ENCODE measurements at regions not wholly inside any gene's neighbourhood (a gene's known extent, or its start where the extent isn't known, plus 50 kb on each side); places are given as distances from the start of the nearest gene placed in this dataset.

- Histone ChIP-seq H4K5ac (ENCODE audit: insufficient read length, low read depth, low read length) (no peak overlapping the region), H3K18ac (ENCODE audit: insufficient read length, low read depth, low read length) (no peak overlapping the region), H2BK5ac (ENCODE audit: insufficient read length, low read length) (no peak overlapping the region), H4K91ac (ENCODE audit: insufficient read length, low read depth, low read length) (no peak overlapping the region), H3K4ac (ENCODE audit: low read depth, low read length) (no peak overlapping the region), H2BK12ac (ENCODE audit: insufficient read length, low read depth, low read length) (no peak overlapping the region), H3K4me1 (ENCODE audit: insufficient read depth, low read length) (no peaks in the 10 kb centered on the region), H3K23me2 (ENCODE audit: insufficient read length, low read depth, low read length, poor library complexity, severe bottlenecking) (no peaks in the 10 kb centered on the region), H3K56ac (ENCODE audit: insufficient read length, low read depth, low read length) (no peak overlapping the region), H2AFZ (ENCODE audit: low read length) (no peak overlapping the region), H2BK120ac (ENCODE audit: low read depth, low read length, poor library complexity, severe bottlenecking) (no peak overlapping the region), H3K27me3 (ENCODE audit: insufficient read depth, low read length) (no peaks in the 10 kb centered on the region), H3K9me3 (ENCODE audit: control insufficient read depth, low read depth, low read length) (peaks cover 71% of the 10 kb centered on the region), H4K8ac (replicated peaks; ENCODE audit: insufficient read length, low read depth, low read length) (no peak overlapping the region), H3K23ac (ENCODE audit: insufficient read length, low read depth, low read length) (no peak overlapping the region), H2BK20ac (ENCODE audit: low read depth, low read length, poor library complexity, severe bottlenecking) (no peak overlapping the region), H3K9ac (ENCODE audit: extremely low read depth, insufficient read length, low read length) (no peak overlapping the region), H3K14ac (ENCODE audit: insufficient read depth, low read length) (no peak overlapping the region), H3T11ph (ENCODE audit: low read length) (no peak overlapping the region), H3K79me1 (ENCODE audit: insufficient read depth, low read depth, low read length, poor library complexity, severe bottlenecking) (no peaks in the 10 kb centered on the region), H3K4me2 (ENCODE audit: insufficient read depth, insufficient read length, low read length) (no peak overlapping the region), H3K27ac (ENCODE audit: insufficient read length, low read depth, low read length) (no peak overlapping the region), H2BK15ac (ENCODE audit: low read depth, low read length) (no peak overlapping the region), H3K79me2 (ENCODE audit: insufficient read depth, low read length) (no peaks in the 10 kb centered on the region), H2AK5ac (ENCODE audit: insufficient read length, low read length) (no peak overlapping the region), H4K20me1 (ENCODE audit: control insufficient read depth, insufficient read depth, insufficient read length) (no peaks in the 10 kb centered on the region)
- H3K4me3 Mint-ChIP-seq: no peak overlapping the region
- H3K9me3 Mint-ChIP-seq: peaks cover 80 to 81% of the 10 kb centered on the region in 2 experiments
- TF ChIP-seq, protein P1, sequence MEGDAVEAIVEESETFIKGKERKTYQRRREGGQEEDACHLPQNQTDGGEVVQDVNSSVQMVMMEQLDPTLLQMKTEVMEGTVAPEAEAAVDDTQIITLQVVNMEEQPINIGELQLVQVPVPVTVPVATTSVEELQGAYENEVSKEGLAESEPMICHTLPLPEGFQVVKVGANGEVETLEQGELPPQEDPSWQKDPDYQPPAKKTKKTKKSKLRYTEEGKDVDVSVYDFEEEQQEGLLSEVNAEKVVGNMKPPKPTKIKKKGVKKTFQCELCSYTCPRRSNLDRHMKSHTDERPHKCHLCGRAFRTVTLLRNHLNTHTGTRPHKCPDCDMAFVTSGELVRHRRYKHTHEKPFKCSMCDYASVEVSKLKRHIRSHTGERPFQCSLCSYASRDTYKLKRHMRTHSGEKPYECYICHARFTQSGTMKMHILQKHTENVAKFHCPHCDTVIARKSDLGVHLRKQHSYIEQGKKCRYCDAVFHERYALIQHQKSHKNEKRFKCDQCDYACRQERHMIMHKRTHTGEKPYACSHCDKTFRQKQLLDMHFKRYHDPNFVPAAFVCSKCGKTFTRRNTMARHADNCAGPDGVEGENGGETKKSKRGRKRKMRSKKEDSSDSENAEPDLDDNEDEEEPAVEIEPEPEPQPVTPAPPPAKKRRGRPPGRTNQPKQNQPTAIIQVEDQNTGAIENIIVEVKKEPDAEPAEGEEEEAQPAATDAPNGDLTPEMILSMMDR (conservative IDR thresholded peaks at IDR 0.05): no peak
- no peak for DNase-seq
- WGBS (ENCODE audit: extremely low coverage, insufficient read length, low lambda C conversion rate): no CpG with 5 or more reads among the region's 5 CpGs
- H3K27me3 Mint-ChIP-seq (ENCODE audit: low read depth): no peaks in the 10 kb centered on the region
- peaks cover 12 to 14% (median 13%) of the 10 kb centered on the region in 3 experiments; a peak in 6 of 7 replicates for H3K36me3 Mint-ChIP-seq (ENCODE audit: insufficient read depth in 1 of 3, low read depth in 3 of 3)
- H3K27ac Mint-ChIP-seq: no peak overlapping the region
- H3K4me1 Mint-ChIP-seq: no peaks in the 10 kb centered on the region
Measured at GRCh38 chr7:57641521-57642067, 191.6 kb downstream of the ZNF716 start.

All from H9 (cell line).